ENCODE measurements at regions not wholly inside any gene's neighbourhood (a gene's known extent, or its start where the extent isn't known, plus 50 kb on each side); places are given as distances from the start of the nearest gene placed in this dataset.

DNA sequence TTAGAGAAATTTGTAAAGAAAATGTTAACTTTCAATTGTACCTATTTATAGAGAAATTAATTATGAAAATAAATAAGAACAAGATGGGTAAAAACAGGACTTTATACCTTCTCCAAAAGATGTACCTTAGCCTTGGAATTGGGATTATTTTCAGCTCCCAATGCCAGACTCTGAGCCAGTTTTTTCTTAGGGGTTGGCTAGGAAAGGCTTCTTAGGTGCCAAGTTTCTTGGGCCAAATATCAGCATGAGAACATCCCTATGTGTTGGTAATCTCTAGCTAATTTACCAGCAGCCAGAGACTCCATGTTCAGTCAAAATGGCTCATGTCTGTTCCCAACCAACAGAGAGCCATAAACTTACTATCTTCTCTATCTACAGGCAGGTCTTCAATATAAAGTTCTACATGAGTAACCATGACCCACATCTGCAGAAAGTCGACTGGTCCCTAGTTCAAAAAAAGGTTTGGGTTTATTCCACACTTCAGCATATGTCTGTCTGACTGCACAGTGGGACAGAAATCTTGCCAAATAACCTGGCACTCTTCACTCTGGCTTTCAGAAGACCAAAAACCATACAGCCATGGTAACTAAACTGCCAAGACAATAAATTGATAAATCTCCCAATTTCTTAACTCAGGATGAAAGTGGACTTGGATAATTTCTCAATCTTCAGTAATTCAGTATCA, 380.5 kb upstream of the RASGEF1B start:
- Histone ChIP-seq H3K79me2 (ENCODE audit: control insufficient read depth, insufficient read depth, low read length) (no peaks in the 10 kb centered on the region), H3K4me1 (ENCODE audit: control insufficient read depth in 2 of 2, insufficient read depth in 2 of 2, low read length in 2 of 2) (no peaks in the 10 kb centered on the region), H3K27me3 (replicated peaks in 1 of 4; ENCODE audit: control extremely low read depth in 1 of 4, control insufficient read depth in 3 of 4, insufficient read depth in 4 of 4, low read length in 3 of 4) (no peaks in the 10 kb centered on the region), H3K9me3 (ENCODE audit: control extremely low read depth in 1 of 3, control insufficient read depth in 2 of 3, insufficient read depth in 1 of 3, low read length in 2 of 3) (peaks cover 0 to 8% (median 5%) of the 10 kb centered on the region in 3 donors), H3K36me3 (replicated peaks in 1 of 2; ENCODE audit: control extremely low read depth in 1 of 2, control insufficient read depth in 1 of 2, extremely low read depth in 1 of 2, insufficient read depth in 2 of 2, low read length in 1 of 2) (no peaks in the 10 kb centered on the region), H4K20me1 (ENCODE audit: control insufficient read depth, insufficient read depth, low read length, poor library complexity, severe bottlenecking) (no peaks in the 10 kb centered on the region), H3K9ac (ENCODE audit: low read length) (no peak overlapping the region), H3K4me2 (replicated peaks; ENCODE audit: low read depth, low read length, poor library complexity, severe bottlenecking) (no peak overlapping the region), H2AFZ (ENCODE audit: insufficient read depth, low read depth, low read length, poor library complexity, severe bottlenecking) (no peak overlapping the region), H3K27ac (ENCODE audit: low read length in 2 of 2) (no peak overlapping the region), H3K4me3 (ENCODE audit: control extremely low read depth in 1 of 5, extremely low read depth in 1 of 5, insufficient read depth in 1 of 5, low read depth in 2 of 5, low read length in 4 of 5) (no peak overlapping the region)
- ChIA-PET POLR2A (no interaction called here), CTCF (interaction anchor here (0.6 to 11.5 kb wide), 3 partner anchors 341 to 445 kb away, joined by 3 to 332 read pairs (median 5); partner anchors contain the start of gene RASGEF1B)
- Mint-ChIP-seq H3K9me3 (ENCODE audit: insufficient read depth) (peaks cover 6% of the 10 kb centered on the region), H3K4me1 (no peaks in the 10 kb centered on the region), H3K27ac (no peak overlapping the region), H3K4me3 (no peak overlapping the region), H3K27me3 (peaks cover 4% of the 10 kb centered on the region)
- 43% methylated on average over 1 of the region's 1 CpG for WGBS (ENCODE audit: insufficient coverage)
- intact Hi-C loops (cut with micrococcal nuclease), result no loop called here
- no peak for DNase-seq
- no peak for ATAC-seq (ENCODE audit: low read depth)
- TF ChIP-seq, protein P1, sequence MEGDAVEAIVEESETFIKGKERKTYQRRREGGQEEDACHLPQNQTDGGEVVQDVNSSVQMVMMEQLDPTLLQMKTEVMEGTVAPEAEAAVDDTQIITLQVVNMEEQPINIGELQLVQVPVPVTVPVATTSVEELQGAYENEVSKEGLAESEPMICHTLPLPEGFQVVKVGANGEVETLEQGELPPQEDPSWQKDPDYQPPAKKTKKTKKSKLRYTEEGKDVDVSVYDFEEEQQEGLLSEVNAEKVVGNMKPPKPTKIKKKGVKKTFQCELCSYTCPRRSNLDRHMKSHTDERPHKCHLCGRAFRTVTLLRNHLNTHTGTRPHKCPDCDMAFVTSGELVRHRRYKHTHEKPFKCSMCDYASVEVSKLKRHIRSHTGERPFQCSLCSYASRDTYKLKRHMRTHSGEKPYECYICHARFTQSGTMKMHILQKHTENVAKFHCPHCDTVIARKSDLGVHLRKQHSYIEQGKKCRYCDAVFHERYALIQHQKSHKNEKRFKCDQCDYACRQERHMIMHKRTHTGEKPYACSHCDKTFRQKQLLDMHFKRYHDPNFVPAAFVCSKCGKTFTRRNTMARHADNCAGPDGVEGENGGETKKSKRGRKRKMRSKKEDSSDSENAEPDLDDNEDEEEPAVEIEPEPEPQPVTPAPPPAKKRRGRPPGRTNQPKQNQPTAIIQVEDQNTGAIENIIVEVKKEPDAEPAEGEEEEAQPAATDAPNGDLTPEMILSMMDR (IDR thresholded peaks at IDR 0.05), result no peak

- WGBS (ENCODE audit: insufficient coverage), result no CpG with 5 or more reads among the region's 1 CpG
- H3K4me3 ChIP-seq (ENCODE audit: control extremely low read depth in 1 of 5, extremely low read depth in 1 of 5, insufficient read depth in 1 of 5, low read depth in 2 of 5, low read length in 4 of 5), result no peak overlapping the region
- TF ChIP-seq, protein P1 (IDR thresholded peaks at IDR 0.05), result no peak
- no peak for TF ChIP-seq EZH2 (IDR thresholded peaks at IDR 0.05; ENCODE audit: borderline replicate concordance, insufficient read depth, low read depth, low read length, poor library complexity, severe bottlenecking)
- Mint-ChIP-seq H3K4me1 (no peaks in the 10 kb centered on the region), H3K4me3 (no peak overlapping the region), H3K27me3 (peaks cover 4% of the 10 kb centered on the region), H3K9me3 (ENCODE audit: insufficient read depth) (peaks cover 6% of the 10 kb centered on the region), H3K27ac (no peak overlapping the region)
- intact Hi-C loops (cut with micrococcal nuclease), result no loop called here
- no peaks in the 10 kb centered on the region for H3K27me3 ChIP-seq (replicated peaks in 1 of 4; ENCODE audit: control extremely low read depth in 1 of 4, control insufficient read depth in 3 of 4, insufficient read depth in 4 of 4, low read length in 3 of 4)
- no peak for DNase-seq
- no peak overlapping the region for H3K9ac ChIP-seq (ENCODE audit: low read length)
- ATAC-seq (ENCODE audit: low read depth), result no peak
- H2AFZ ChIP-seq (ENCODE audit: insufficient read depth, low read depth, low read length, poor library complexity, severe bottlenecking), result no peak overlapping the region
- no peak overlapping the region for H3K4me2 ChIP-seq (replicated peaks; ENCODE audit: low read depth, low read length, poor library complexity, severe bottlenecking)
- H3K27ac ChIP-seq (ENCODE audit: low read length in 2 of 2), result no peak overlapping the region
- ChIA-PET CTCF (interaction anchor here (1.0 to 11.5 kb wide), 2 partner anchors 382 to 405 kb away, joined by 3 to 332 read pairs; partner anchors contain the start of gene RASGEF1B), POLR2A (no interaction called here)
- H3K4me1 ChIP-seq (ENCODE audit: control insufficient read depth in 2 of 2, insufficient read depth in 2 of 2, low read length in 2 of 2), result no peaks in the 10 kb centered on the region
- H3K9me3 ChIP-seq (ENCODE audit: control extremely low read depth in 1 of 3, control insufficient read depth in 2 of 3, insufficient read depth in 1 of 3, low read length in 2 of 3), result peaks cover 0 to 8% (median 5%) of the 10 kb centered on the region in 3 donors
- H3K79me2 ChIP-seq (ENCODE audit: control insufficient read depth, insufficient read depth, low read length), result no peaks in the 10 kb centered on the region
- H3K36me3 ChIP-seq (replicated peaks in 1 of 2; ENCODE audit: control extremely low read depth in 1 of 2, control insufficient read depth in 1 of 2, extremely low read depth in 1 of 2, insufficient read depth in 2 of 2, low read length in 1 of 2), result no peaks in the 10 kb centered on the region
- H4K20me1 ChIP-seq (ENCODE audit: control insufficient read depth, insufficient read depth, low read length, poor library complexity, severe bottlenecking), result no peaks in the 10 kb centered on the region
Measured at GRCh38 chr4:81850701-81851100, 379.0 kb upstream of the RASGEF1B start.
